WTC11 (cell line): ENCODE measurements at regions not wholly inside any gene's neighbourhood (a gene's known extent, or its start where the extent isn't known, plus 50 kb on each side); places are given as distances from the start of the nearest gene placed in this dataset.

Experiments used
- ATAC-seq: fragments of 200-7000 bp; cut with Tn5 transposase; 2 replicates; pipeline ENCODE4 v1.10.0; 2021; ENCODE audit warnings: mild to moderate bottlenecking, moderate library complexity
- CTCF ChIA-PET: fragments of 300-600 bp; sonication (Branson Sonifier 250); formaldehyde crosslinking; loops from one replicate; lab custom pipeline; 2021; ENCODE audit warnings: antibody characterized with exemption; lab: Charles Lee
- POLR2A ChIA-PET: fragments of 350-600 bp; sonication (Branson Sonifier 250); formaldehyde crosslinking; loops from one replicate; lab custom pipeline; 2021; ENCODE audit warnings: antibody characterized with exemption; lab: Charles Lee
- DNase-seq: peaks from one replicate; pipeline ENCODE4 v3.0.0; 2021; ENCODE audit warnings: low spot score
- H3K27ac Mint-ChIP-seq: 2 replicates; pipeline ENCODE4 v1.8.0; 2021; ENCODE audit warnings: mixed read lengths
- H3K27me3 Mint-ChIP-seq: 2 replicates; pipeline ENCODE4 v1.8.0; 2021; ENCODE audit warnings: low read depth, mild to moderate bottlenecking, moderate library complexity, mixed read lengths
- H3K36me3 Mint-ChIP-seq: 2 replicates; pipeline ENCODE4 v1.8.0; 2021; ENCODE audit warnings: mixed read lengths
- H3K4me1 Mint-ChIP-seq: 2 replicates; pipeline ENCODE4 v1.8.0; 2022; ENCODE audit warnings: mixed read lengths
- H3K4me3 Mint-ChIP-seq: 2 replicates; pipeline ENCODE4 v1.8.0; 2021; ENCODE audit warnings: mild to moderate bottlenecking, moderate library complexity, mixed read lengths
- H3K9me3 Mint-ChIP-seq: 2 replicates; pipeline ENCODE4 v1.8.0; 2021; ENCODE audit warnings: mixed read lengths
- CBFB ChIP-seq: sonication (generic); formaldehyde crosslinking; IDR thresholded peaks from 2 replicates; pipeline ENCODE4 v1.8.1; 2022; ENCODE audit warnings: mild to moderate bottlenecking, low read depth, missing genetic modification reagents
- FOXJ3 ChIP-seq: sonication (generic); formaldehyde crosslinking; IDR thresholded peaks from 2 replicates; pipeline ENCODE4 v1.9.0; 2021; ENCODE audit warnings: missing genetic modification reagents, mild to moderate bottlenecking, borderline replicate concordance
- GABPB1 ChIP-seq: sonication (generic); formaldehyde crosslinking; IDR thresholded peaks from 2 replicates; pipeline ENCODE4 v1.8.1; 2023; ENCODE audit warnings: mild to moderate bottlenecking, missing genetic modification reagents
- JUN ChIP-seq: sonication (generic); formaldehyde crosslinking; IDR thresholded peaks from 2 replicates; pipeline ENCODE4 v1.8.0; 2023; ENCODE audit warnings: mild to moderate bottlenecking, missing genetic modification reagents
- KAT7 ChIP-seq: sonication (generic); formaldehyde crosslinking; IDR thresholded peaks from 2 replicates; pipeline ENCODE4 v1.8.1; 2023; ENCODE audit warnings: missing genetic modification reagents, mild to moderate bottlenecking, borderline replicate concordance
- SOX15 ChIP-seq: fragments of 250-450 bp; sonication (Bioruptor Pico); IDR thresholded peaks from 2 replicates; pipeline ENCODE4 v1.9.0; 2021; ENCODE audit warnings: mild to moderate bottlenecking
- SP1 ChIP-seq: sonication (generic); formaldehyde crosslinking; conservative IDR thresholded peaks from 2 replicates; pipeline ENCODE4 v1.8.1; 2022; ENCODE audit warnings: missing genetic modification reagents
- TCF7 ChIP-seq: sonication (generic); formaldehyde crosslinking; IDR thresholded peaks from 2 replicates; pipeline ENCODE4 v1.8.0; 2022; ENCODE audit warnings: mild to moderate bottlenecking, low read depth, missing genetic modification reagents, moderate library complexity
- ZNF219 ChIP-seq: sonication (generic); formaldehyde crosslinking; IDR thresholded peaks from 2 replicates; pipeline ENCODE4 v1.8.0; 2023; ENCODE audit warnings: missing genetic modification reagents, mild to moderate bottlenecking, borderline replicate concordance
- TF ChIP-seq, protein P1 (sequence below): sonication (generic); formaldehyde crosslinking; IDR thresholded peaks from 2 replicates; pipeline ENCODE4 v1.8.0; 2023; ENCODE audit warnings: missing genetic modification reagents, mild to moderate bottlenecking, borderline replicate concordance
- TF ChIP-seq, protein P2 (sequence below): sonication (generic); formaldehyde crosslinking; IDR thresholded peaks from 2 replicates; pipeline ENCODE4 v1.8.0; 2023; ENCODE audit warnings: mild to moderate bottlenecking, missing genetic modification reagents
- TF ChIP-seq, protein P3 (sequence below): sonication (generic); formaldehyde crosslinking; IDR thresholded peaks from 2 replicates; pipeline ENCODE4 v1.8.0; 2023; ENCODE audit warnings: missing genetic modification reagents
- TF ChIP-seq, protein P4 (sequence below): sonication (generic); formaldehyde crosslinking; IDR thresholded peaks from 2 replicates; pipeline ENCODE4 v1.8.1; 2023; ENCODE audit warnings: mild to moderate bottlenecking, missing genetic modification reagents
- TF ChIP-seq, protein P5 (sequence below): fragments of 250-450 bp; sonication (Bioruptor Pico); IDR thresholded peaks from 2 replicates; pipeline ENCODE4 v1.9.0; 2021; ENCODE audit warnings: moderate library complexity, mild to moderate bottlenecking, inconsistent platforms, borderline replicate concordance

DNA sequence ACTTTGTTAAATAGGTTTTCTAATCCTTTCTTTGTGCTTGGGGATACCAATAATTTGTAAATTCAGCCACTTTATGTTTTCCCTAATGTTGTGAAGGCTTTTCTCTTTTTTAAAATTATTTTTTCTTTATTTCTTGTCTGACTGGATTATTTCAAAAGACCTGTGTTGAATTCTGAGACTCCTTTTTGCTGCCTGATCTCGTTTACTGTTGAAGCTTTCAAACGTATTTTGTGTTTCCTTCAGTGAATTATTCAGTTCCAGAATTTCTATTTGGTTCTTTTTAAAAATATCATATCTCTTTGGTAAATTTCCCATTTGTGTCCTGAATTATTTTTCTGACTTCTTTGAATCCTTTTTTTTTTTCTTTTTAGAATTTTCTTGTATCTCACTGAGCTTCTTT is 241.6 kb downstream of the LRIG3 start (continued):
- TF ChIP-seq, protein P1, sequence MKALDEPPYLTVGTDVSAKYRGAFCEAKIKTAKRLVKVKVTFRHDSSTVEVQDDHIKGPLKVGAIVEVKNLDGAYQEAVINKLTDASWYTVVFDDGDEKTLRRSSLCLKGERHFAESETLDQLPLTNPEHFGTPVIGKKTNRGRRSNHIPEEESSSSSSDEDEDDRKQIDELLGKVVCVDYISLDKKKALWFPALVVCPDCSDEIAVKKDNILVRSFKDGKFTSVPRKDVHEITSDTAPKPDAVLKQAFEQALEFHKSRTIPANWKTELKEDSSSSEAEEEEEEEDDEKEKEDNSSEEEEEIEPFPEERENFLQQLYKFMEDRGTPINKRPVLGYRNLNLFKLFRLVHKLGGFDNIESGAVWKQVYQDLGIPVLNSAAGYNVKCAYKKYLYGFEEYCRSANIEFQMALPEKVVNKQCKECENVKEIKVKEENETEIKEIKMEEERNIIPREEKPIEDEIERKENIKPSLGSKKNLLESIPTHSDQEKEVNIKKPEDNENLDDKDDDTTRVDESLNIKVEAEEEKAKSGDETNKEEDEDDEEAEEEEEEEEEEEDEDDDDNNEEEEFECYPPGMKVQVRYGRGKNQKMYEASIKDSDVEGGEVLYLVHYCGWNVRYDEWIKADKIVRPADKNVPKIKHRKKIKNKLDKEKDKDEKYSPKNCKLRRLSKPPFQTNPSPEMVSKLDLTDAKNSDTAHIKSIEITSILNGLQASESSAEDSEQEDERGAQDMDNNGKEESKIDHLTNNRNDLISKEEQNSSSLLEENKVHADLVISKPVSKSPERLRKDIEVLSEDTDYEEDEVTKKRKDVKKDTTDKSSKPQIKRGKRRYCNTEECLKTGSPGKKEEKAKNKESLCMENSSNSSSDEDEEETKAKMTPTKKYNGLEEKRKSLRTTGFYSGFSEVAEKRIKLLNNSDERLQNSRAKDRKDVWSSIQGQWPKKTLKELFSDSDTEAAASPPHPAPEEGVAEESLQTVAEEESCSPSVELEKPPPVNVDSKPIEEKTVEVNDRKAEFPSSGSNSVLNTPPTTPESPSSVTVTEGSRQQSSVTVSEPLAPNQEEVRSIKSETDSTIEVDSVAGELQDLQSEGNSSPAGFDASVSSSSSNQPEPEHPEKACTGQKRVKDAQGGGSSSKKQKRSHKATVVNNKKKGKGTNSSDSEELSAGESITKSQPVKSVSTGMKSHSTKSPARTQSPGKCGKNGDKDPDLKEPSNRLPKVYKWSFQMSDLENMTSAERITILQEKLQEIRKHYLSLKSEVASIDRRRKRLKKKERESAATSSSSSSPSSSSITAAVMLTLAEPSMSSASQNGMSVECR (CRISPR knock-in tag), result no peak
- TF ChIP-seq JUN (CRISPR knock-in tag) (no peak), KAT7 (CRISPR knock-in tag) (no peak)
- TF ChIP-seq, protein P2, sequence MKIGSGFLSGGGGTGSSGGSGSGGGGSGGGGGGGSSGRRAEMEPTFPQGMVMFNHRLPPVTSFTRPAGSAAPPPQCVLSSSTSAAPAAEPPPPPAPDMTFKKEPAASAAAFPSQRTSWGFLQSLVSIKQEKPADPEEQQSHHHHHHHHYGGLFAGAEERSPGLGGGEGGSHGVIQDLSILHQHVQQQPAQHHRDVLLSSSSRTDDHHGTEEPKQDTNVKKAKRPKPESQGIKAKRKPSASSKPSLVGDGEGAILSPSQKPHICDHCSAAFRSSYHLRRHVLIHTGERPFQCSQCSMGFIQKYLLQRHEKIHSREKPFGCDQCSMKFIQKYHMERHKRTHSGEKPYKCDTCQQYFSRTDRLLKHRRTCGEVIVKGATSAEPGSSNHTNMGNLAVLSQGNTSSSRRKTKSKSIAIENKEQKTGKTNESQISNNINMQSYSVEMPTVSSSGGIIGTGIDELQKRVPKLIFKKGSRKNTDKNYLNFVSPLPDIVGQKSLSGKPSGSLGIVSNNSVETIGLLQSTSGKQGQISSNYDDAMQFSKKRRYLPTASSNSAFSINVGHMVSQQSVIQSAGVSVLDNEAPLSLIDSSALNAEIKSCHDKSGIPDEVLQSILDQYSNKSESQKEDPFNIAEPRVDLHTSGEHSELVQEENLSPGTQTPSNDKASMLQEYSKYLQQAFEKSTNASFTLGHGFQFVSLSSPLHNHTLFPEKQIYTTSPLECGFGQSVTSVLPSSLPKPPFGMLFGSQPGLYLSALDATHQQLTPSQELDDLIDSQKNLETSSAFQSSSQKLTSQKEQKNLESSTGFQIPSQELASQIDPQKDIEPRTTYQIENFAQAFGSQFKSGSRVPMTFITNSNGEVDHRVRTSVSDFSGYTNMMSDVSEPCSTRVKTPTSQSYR (CRISPR knock-in tag), result no peak
- TF ChIP-seq, protein P3, sequence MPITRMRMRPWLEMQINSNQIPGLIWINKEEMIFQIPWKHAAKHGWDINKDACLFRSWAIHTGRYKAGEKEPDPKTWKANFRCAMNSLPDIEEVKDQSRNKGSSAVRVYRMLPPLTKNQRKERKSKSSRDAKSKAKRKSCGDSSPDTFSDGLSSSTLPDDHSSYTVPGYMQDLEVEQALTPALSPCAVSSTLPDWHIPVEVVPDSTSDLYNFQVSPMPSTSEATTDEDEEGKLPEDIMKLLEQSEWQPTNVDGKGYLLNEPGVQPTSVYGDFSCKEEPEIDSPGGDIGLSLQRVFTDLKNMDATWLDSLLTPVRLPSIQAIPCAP (CRISPR knock-in tag), result no peak
- TF ChIP-seq, protein P4, sequence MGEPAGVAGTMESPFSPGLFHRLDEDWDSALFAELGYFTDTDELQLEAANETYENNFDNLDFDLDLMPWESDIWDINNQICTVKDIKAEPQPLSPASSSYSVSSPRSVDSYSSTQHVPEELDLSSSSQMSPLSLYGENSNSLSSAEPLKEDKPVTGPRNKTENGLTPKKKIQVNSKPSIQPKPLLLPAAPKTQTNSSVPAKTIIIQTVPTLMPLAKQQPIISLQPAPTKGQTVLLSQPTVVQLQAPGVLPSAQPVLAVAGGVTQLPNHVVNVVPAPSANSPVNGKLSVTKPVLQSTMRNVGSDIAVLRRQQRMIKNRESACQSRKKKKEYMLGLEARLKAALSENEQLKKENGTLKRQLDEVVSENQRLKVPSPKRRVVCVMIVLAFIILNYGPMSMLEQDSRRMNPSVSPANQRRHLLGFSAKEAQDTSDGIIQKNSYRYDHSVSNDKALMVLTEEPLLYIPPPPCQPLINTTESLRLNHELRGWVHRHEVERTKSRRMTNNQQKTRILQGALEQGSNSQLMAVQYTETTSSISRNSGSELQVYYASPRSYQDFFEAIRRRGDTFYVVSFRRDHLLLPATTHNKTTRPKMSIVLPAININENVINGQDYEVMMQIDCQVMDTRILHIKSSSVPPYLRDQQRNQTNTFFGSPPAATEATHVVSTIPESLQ (CRISPR knock-in tag), result no peak

DNA sequence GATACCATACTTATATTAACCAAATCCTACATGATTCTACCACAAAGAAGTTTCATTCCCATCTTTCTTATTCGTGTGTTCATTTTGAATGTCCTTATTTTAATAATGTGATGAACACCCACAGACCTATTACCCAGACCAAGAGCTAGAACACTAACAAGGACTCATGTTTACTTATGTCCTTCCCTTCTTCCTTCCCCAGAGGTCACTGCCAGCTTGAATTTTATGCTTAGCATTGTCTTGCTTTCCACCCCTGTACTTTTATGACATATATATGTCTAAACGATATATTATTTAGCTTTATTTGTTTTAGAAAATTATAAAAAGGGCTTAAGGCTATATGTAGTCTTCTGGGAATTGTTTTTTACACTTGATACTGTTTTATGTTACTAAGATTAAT is 238.6 kb downstream of the LRIG3 start:
- ChIA-PET POLR2A (no interaction called here), CTCF (no interaction called here)
- no peaks in the 10 kb centered on the region for H3K4me1 Mint-ChIP-seq
- peaks cover 15% of the 10 kb centered on the region for H3K36me3 Mint-ChIP-seq
- H3K27me3 Mint-ChIP-seq, result no peaks in the 10 kb centered on the region; the same call in 1 of the 2 replicates
- H3K4me3 Mint-ChIP-seq, result no peak overlapping the region
- no peak for ATAC-seq
- DNase-seq, result no peak
- peaks cover 29% of the 10 kb centered on the region for H3K9me3 Mint-ChIP-seq
- H3K27ac Mint-ChIP-seq, result no peak overlapping the region
- TF ChIP-seq SP1 (CRISPR knock-in tag), result no peak
- TF ChIP-seq, protein P1 (CRISPR knock-in tag), result no peak
- no peak for TF ChIP-seq KAT7 (CRISPR knock-in tag)
- no peak for TF ChIP-seq FOXJ3
- TF ChIP-seq, protein P5, sequence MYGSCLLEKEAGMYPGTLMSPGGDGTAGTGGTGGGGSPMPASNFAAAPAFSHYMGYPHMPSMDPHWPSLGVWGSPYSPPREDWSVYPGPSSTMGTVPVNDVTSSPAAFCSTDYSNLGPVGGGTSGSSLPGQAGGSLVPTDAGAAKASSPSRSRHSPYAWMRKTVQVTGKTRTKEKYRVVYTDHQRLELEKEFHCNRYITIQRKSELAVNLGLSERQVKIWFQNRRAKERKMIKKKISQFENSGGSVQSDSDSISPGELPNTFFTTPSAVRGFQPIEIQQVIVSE, result no peak
- no peak for TF ChIP-seq CBFB (CRISPR knock-in tag)
- no peak for TF ChIP-seq SOX15
- TF ChIP-seq ZNF219 (CRISPR knock-in tag), result no peak
- TF ChIP-seq GABPB1 (CRISPR knock-in tag), result no peak
- TF ChIP-seq TCF7 (CRISPR knock-in tag), result no peak
- TF ChIP-seq, all 79 proteins: peak for 0
